ENCODE measurements at regions not wholly inside any gene's neighbourhood (a gene's known extent, or its start where the extent isn't known, plus 50 kb on each side); places are given as distances from the start of the nearest gene placed in this dataset.

- H2AFZ ChIP-seq (ENCODE audit: low read length) = no peak overlapping the region
- no peak overlapping the region for H3K56ac ChIP-seq (ENCODE audit: insufficient read length, low read depth, low read length)
- no peaks in the 10 kb centered on the region for H3K79me1 ChIP-seq (ENCODE audit: insufficient read depth, low read depth, low read length, poor library complexity, severe bottlenecking)
- no peaks in the 10 kb centered on the region; the same call in 1 of the 2 replicates for H3K79me2 ChIP-seq (ENCODE audit: insufficient read depth, low read length)
- no peak overlapping the region for H3K18ac ChIP-seq (ENCODE audit: insufficient read length, low read depth, low read length)
- H3K4me3 Mint-ChIP-seq = no peak overlapping the region
- no peak overlapping the region for H2AK5ac ChIP-seq (ENCODE audit: insufficient read length, low read length)
- H3K4ac ChIP-seq (ENCODE audit: low read depth, low read length) = no peak overlapping the region
- H3K27me3 Mint-ChIP-seq (ENCODE audit: low read depth) = no peaks in the 10 kb centered on the region
- no peaks in the 10 kb centered on the region for H3K23me2 ChIP-seq (ENCODE audit: insufficient read length, low read depth, low read length, poor library complexity, severe bottlenecking)
- no peak overlapping the region for H3K4me2 ChIP-seq (ENCODE audit: insufficient read depth, insufficient read length, low read length)
- H3K9me3 ChIP-seq (ENCODE audit: control insufficient read depth, low read depth, low read length) = no peaks in the 10 kb centered on the region
- no peaks in the 10 kb centered on the region for H4K20me1 ChIP-seq (ENCODE audit: control insufficient read depth, insufficient read depth, insufficient read length)
- H3K4me1 ChIP-seq (ENCODE audit: insufficient read depth, low read length) = no peaks in the 10 kb centered on the region
- H4K5ac ChIP-seq (ENCODE audit: insufficient read length, low read depth, low read length) = no peak overlapping the region
- no peak overlapping the region for H3K14ac ChIP-seq (ENCODE audit: insufficient read depth, low read length)
- no peak overlapping the region for H3K23ac ChIP-seq (ENCODE audit: insufficient read length, low read depth, low read length)
- no peak overlapping the region for H2BK120ac ChIP-seq (ENCODE audit: low read depth, low read length, poor library complexity, severe bottlenecking)
- H3K27me3 ChIP-seq (ENCODE audit: insufficient read depth, low read length) = no peaks in the 10 kb centered on the region
- H3K36me3 Mint-ChIP-seq (ENCODE audit: insufficient read depth in 1 of 3, low read depth in 3 of 3) = peaks cover 0 to 4% (median 0%) of the 10 kb centered on the region in 3 experiments; a peak in 2 of 7 replicates
- H3K9me3 Mint-ChIP-seq = no peaks in the 10 kb centered on the region; a peak in 1 of 5 replicates
- H2BK15ac ChIP-seq (ENCODE audit: low read depth, low read length) = no peak overlapping the region
- no peak overlapping the region for H2BK12ac ChIP-seq (ENCODE audit: insufficient read length, low read depth, low read length)
- no peak overlapping the region for H3K27ac ChIP-seq (ENCODE audit: insufficient read length, low read depth, low read length)
- H3K4me1 Mint-ChIP-seq = peaks cover 2% of the 10 kb centered on the region in 2 experiments
- no peak overlapping the region for H3T11ph ChIP-seq (ENCODE audit: low read length)
- no peak overlapping the region for H4K91ac ChIP-seq (ENCODE audit: insufficient read length, low read depth, low read length)
- H2BK20ac ChIP-seq (ENCODE audit: low read depth, low read length, poor library complexity, severe bottlenecking) = no peak overlapping the region
- H3K9ac ChIP-seq (ENCODE audit: extremely low read depth, insufficient read length, low read length) = no peak overlapping the region
- no peak for TF ChIP-seq CTCF (conservative IDR thresholded peaks at IDR 0.05)
- WGBS (ENCODE audit: extremely low coverage, insufficient read length, low lambda C conversion rate) = no CpG with 5 or more reads among the region's 2 CpGs
- no peak overlapping the region for H3K27ac Mint-ChIP-seq
- no peak overlapping the region for H2BK5ac ChIP-seq (ENCODE audit: insufficient read length, low read length)
- DNase-seq = no peak
- no peak overlapping the region for H4K8ac ChIP-seq (replicated peaks; ENCODE audit: insufficient read length, low read depth, low read length)
Measured at GRCh38 chr1:166432655-166433054, 265.9 kb upstream of the FAM78B start.

All from H9 (cell line).